Lower lobe of right lung (tissue), 2 donors: ENCODE measurements at regions not wholly inside any gene's neighbourhood (a gene's known extent, or its start where the extent isn't known, plus 50 kb on each side); places are given as distances from the start of the nearest gene placed in this dataset.

Experiments
- ATAC-seq, 2 donors: fragments of 200-7000 bp; cut with Tn5 transposase; one replicate each; pipeline ENCODE4 v1.9.1; 2020 to 2022; ENCODE audit warnings: mild to moderate bottlenecking in 2 of 2, moderate library complexity in 2 of 2
- DNase-seq: peaks from one replicate; pipeline ENCODE4 v3.0.0-alpha.2; 2020
- H3K27ac ChIP-seq: fragments of 200-600 bp; one replicate; pipeline ENCODE4 v1.8.0; 2022
- H3K27me3 ChIP-seq: fragments of 200-600 bp; one replicate; pipeline ENCODE4 v1.8.0; 2022; ENCODE audit warnings: low read depth
- H3K36me3 ChIP-seq: fragments of 200-600 bp; one replicate; pipeline ENCODE4 v1.8.0; 2022; ENCODE audit warnings: mild to moderate bottlenecking
- H3K4me1 ChIP-seq: fragments of 200-600 bp; one replicate; pipeline ENCODE4 v1.8.0; 2022
- H3K4me3 ChIP-seq: fragments of 200-600 bp; one replicate; pipeline ENCODE4 v1.8.0; 2022; ENCODE audit warnings: mild to moderate bottlenecking
- H3K9me3 ChIP-seq: fragments of 200-600 bp; one replicate; pipeline ENCODE4 v1.8.0; 2022
- CTCF ChIP-seq: fragments of 200-600 bp; IDR thresholded peaks from one replicate; pipeline ENCODE4 v1.8.0; 2022; ENCODE audit warnings: antibody characterized with exemption, mild to moderate bottlenecking
- intact Hi-C: fragments of 100-400 bp; cut with DNase I; formaldehyde crosslinking; loops from one replicate; pipeline ENCODE4 v1.11.0; 2022
- donor health status: DM: no; HTN: yes; CAD: no; lungs with severe emphysema.

GRCh38 chr2:122244598-122245229 is 489.3 kb downstream of the TSN start:
- Histone ChIP-seq H3K27ac (no peak overlapping the region), H3K4me3 (no peak overlapping the region), H3K36me3 (no peaks in the 10 kb centered on the region), H3K9me3 (no peaks in the 10 kb centered on the region), H3K4me1 (no peaks in the 10 kb centered on the region), H3K27me3 (no peaks in the 10 kb centered on the region)
- no peak for TF ChIP-seq CTCF
- no peak for ATAC-seq
- DNase-seq: no peak
- intact Hi-C loops: no loop called here

- Histone ChIP-seq H3K4me3 (no peak overlapping the region), H3K27me3 (no peaks in the 10 kb centered on the region), H3K36me3 (no peaks in the 10 kb centered on the region), H3K4me1 (no peaks in the 10 kb centered on the region), H3K9me3 (no peaks in the 10 kb centered on the region), H3K27ac (no peak overlapping the region)
- no peak for DNase-seq
- ATAC-seq: no peak
- intact Hi-C loops: no loop called here
- no peak for TF ChIP-seq CTCF
Measured at GRCh38 chr2:122249673-122250072, 494.2 kb downstream of the TSN start.

- no peak overlapping the region for H3K4me3 ChIP-seq
- H3K9me3 ChIP-seq: no peaks in the 10 kb centered on the region
- H3K4me1 ChIP-seq: no peaks in the 10 kb centered on the region
- no peak for TF ChIP-seq CTCF
- intact Hi-C loops: no loop called here
- no peak for ATAC-seq
- DNase-seq: no peak
- no peak overlapping the region for H3K27ac ChIP-seq
- H3K27me3 ChIP-seq: no peaks in the 10 kb centered on the region
- no peaks in the 10 kb centered on the region for H3K36me3 ChIP-seq
Measured at GRCh38 chr2:122251158-122251557, 495.7 kb downstream of the TSN start.

- intact Hi-C loops: no loop called here
- Histone ChIP-seq H3K4me1 (no peaks in the 10 kb centered on the region), H3K4me3 (no peak overlapping the region), H3K36me3 (no peaks in the 10 kb centered on the region), H3K27ac (no peak overlapping the region), H3K9me3 (no peaks in the 10 kb centered on the region), H3K27me3 (no peaks in the 10 kb centered on the region)
- ATAC-seq (no peak), DNase-seq (no peak)
- TF ChIP-seq CTCF: no peak
Measured at GRCh38 chr2:122251566-122251965, 496.1 kb downstream of the TSN start.

- intact Hi-C loops: no loop called here
- no peaks in the 10 kb centered on the region for H3K27me3 ChIP-seq
- H3K4me3 ChIP-seq: no peak overlapping the region
- DNase-seq: no peak
- H3K9me3 ChIP-seq: no peaks in the 10 kb centered on the region
- ATAC-seq: no peak
- H3K36me3 ChIP-seq: no peaks in the 10 kb centered on the region
- H3K27ac ChIP-seq: no peak overlapping the region
- no peaks in the 10 kb centered on the region for H3K4me1 ChIP-seq
- TF ChIP-seq CTCF: no peak
Measured at GRCh38 chr2:122255924-122256323, 500.5 kb downstream of the TSN start.

- DNase-seq (no peak), ATAC-seq (no peak)
- intact Hi-C loops: no loop called here
- Histone ChIP-seq H3K4me3 (no peak overlapping the region), H3K4me1 (no peaks in the 10 kb centered on the region), H3K9me3 (no peaks in the 10 kb centered on the region), H3K27me3 (no peaks in the 10 kb centered on the region), H3K27ac (no peak overlapping the region), H3K36me3 (no peaks in the 10 kb centered on the region)
- TF ChIP-seq CTCF: no peak
Measured at GRCh38 chr2:122261911-122262310, 506.5 kb downstream of the TSN start.
